Progenitor cell of endocrine pancreas (in vitro differentiated cells): ENCODE measurements at regions not wholly inside any gene's neighbourhood (a gene's known extent, or its start where the extent isn't known, plus 50 kb on each side); places are given as distances from the start of the nearest gene placed in this dataset.

Experiments used
- DNase-seq: peaks from one replicate; pipeline ENCODE4 v3.0.0; 2021; ENCODE audit warnings: low spot score; ENCODE audit not compliant: unreplicated experiment
- H3K27ac Mint-ChIP-seq: 2 replicates; pipeline ENCODE4 v1.8.0; 2021; ENCODE audit warnings: mild to moderate bottlenecking, moderate library complexity, mixed read lengths
- H3K27me3 Mint-ChIP-seq: 2 replicates; pipeline ENCODE4 v1.8.0; 2021; ENCODE audit warnings: mixed read lengths
- H3K36me3 Mint-ChIP-seq: 2 replicates; pipeline ENCODE4 v1.8.0; 2022; ENCODE audit warnings: mixed read lengths; ENCODE audit not compliant: insufficient read depth
- H3K4me1 Mint-ChIP-seq: 2 replicates; pipeline ENCODE4 v1.8.0; 2021; ENCODE audit warnings: low read depth, mixed read lengths
- H3K4me3 Mint-ChIP-seq: 2 replicates; pipeline ENCODE4 v1.8.0; 2021; ENCODE audit warnings: low read depth, mild to moderate bottlenecking, moderate library complexity, mixed read lengths
- H3K9me3 Mint-ChIP-seq: 2 replicates; pipeline ENCODE4 v1.8.0; 2021; ENCODE audit warnings: low read depth, mixed read lengths
- CTCF ChIP-seq: fragments of 200-600 bp; sonication (generic); IDR thresholded peaks from one replicate; pipeline ENCODE4 v1.5.0; 2021; ENCODE audit warnings: antibody characterized with exemption, mild to moderate bottlenecking; ENCODE audit not compliant: unreplicated experiment

GRCh38 chr4:105061136-105061696 is 85.5 kb upstream of the TET2 start:
- DNase-seq: no peak
- Mint-ChIP-seq H3K4me1 (peaks cover 10% of the 10 kb centered on the region), H3K27ac (peak overlapping the region; percentile 90), H3K9me3 (no peaks in the 10 kb centered on the region), H3K4me3 (no peak overlapping the region), H3K36me3 (no peaks in the 10 kb centered on the region), H3K27me3 (no peaks in the 10 kb centered on the region)
- TF ChIP-seq CTCF: no peak

- no peak overlapping the region for H3K27ac Mint-ChIP-seq
- no peaks in the 10 kb centered on the region for H3K9me3 Mint-ChIP-seq
- TF ChIP-seq CTCF: no peak
- no peaks in the 10 kb centered on the region for H3K27me3 Mint-ChIP-seq
- H3K4me3 Mint-ChIP-seq: no peak overlapping the region
- no peaks in the 10 kb centered on the region for H3K36me3 Mint-ChIP-seq
- no peak for DNase-seq
- H3K4me1 Mint-ChIP-seq: peaks cover 10% of the 10 kb centered on the region
Measured at GRCh38 chr4:105061731-105062130, 84.9 kb upstream of the TET2 start.

- no peaks in the 10 kb centered on the region for H3K36me3 Mint-ChIP-seq
- H3K4me1 Mint-ChIP-seq: peaks cover 1% of the 10 kb centered on the region
- TF ChIP-seq CTCF: no peak
- no peak overlapping the region for H3K4me3 Mint-ChIP-seq
- no peaks in the 10 kb centered on the region for H3K9me3 Mint-ChIP-seq
- no peak for DNase-seq
- no peak overlapping the region for H3K27ac Mint-ChIP-seq
- peaks cover 3% of the 10 kb centered on the region for H3K27me3 Mint-ChIP-seq
Measured at GRCh38 chr4:105066401-105066800, 80.3 kb upstream of the TET2 start.

GRCh38 chr4:105067431-105067830 is 79.2 kb upstream of the TET2 start:
- no peak overlapping the region for H3K4me3 Mint-ChIP-seq
- TF ChIP-seq CTCF: no peak
- no peaks in the 10 kb centered on the region for H3K9me3 Mint-ChIP-seq
- no peak overlapping the region for H3K27ac Mint-ChIP-seq
- no peak for DNase-seq
- H3K27me3 Mint-ChIP-seq: peaks cover 3% of the 10 kb centered on the region
- no peaks in the 10 kb centered on the region for H3K4me1 Mint-ChIP-seq
- H3K36me3 Mint-ChIP-seq: no peaks in the 10 kb centered on the region

GRCh38 chr4:105067946-105068345 is 78.7 kb upstream of the TET2 start:
- no peaks in the 10 kb centered on the region for H3K36me3 Mint-ChIP-seq
- no peaks in the 10 kb centered on the region for H3K9me3 Mint-ChIP-seq
- no peak for TF ChIP-seq CTCF
- H3K27ac Mint-ChIP-seq: no peak overlapping the region
- no peak for DNase-seq
- no peaks in the 10 kb centered on the region for H3K4me1 Mint-ChIP-seq
- peaks cover 3% of the 10 kb centered on the region for H3K27me3 Mint-ChIP-seq
- H3K4me3 Mint-ChIP-seq: no peak overlapping the region
